PFSK-1 (cell line): ENCODE measurements at regions not wholly inside any gene's neighbourhood (a gene's known extent, or its start where the extent isn't known, plus 50 kb on each side); places are given as distances from the start of the nearest gene placed in this dataset.

Experiments
- POLR2AphosphoS5 ChIP-seq: IDR thresholded peaks from 2 replicates; pipeline ENCODE4 v1.6.1; 2012; ENCODE audit warnings: low read depth, mild to moderate bottlenecking, control low read depth, low read length, moderate library complexity
- SIN3A ChIP-seq: IDR thresholded peaks from 2 replicates; pipeline ENCODE4 v1.6.1; 2012; ENCODE audit warnings: mild to moderate bottlenecking, low read length, moderate library complexity, borderline replicate concordance; ENCODE audit not compliant: insufficient read depth

DNA sequence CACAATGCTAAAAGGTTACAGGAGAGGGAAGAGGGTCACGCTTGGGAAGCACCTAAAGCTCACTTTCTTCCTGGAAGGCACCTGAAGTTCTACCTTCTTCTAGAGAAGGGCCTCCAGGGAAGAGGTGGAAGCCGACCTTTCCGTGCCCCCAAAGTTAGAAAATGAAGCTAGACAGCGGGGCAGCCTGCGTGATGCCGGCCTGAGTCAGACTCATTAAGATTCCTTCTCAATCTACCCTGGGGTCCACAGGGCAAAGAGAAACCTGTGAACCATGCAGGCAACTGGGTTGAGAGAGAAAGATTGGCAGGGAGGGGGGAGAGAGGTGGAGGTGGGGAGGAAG, 54.8 kb upstream of the CCDC167 start:
- TF ChIP-seq POLR2AphosphoS5 = no peak
- TF ChIP-seq SIN3A = no peak
